MCF 10A (cell line): ENCODE measurements at regions not wholly inside any gene's neighbourhood (a gene's known extent, or its start where the extent isn't known, plus 50 kb on each side); places are given as distances from the start of the nearest gene placed in this dataset.

Experiments
- BruUV-seq: library from RNA; stranded (reverse); fragments of 400-500 nt; replicated peaks from 2 replicates; lab custom pipeline; 2021; lab: Mats Ljungman, UMichigan
- CTCF ChIA-PET: fragments of 300-600 bp; sonication (Branson Sonifier 250); formaldehyde crosslinking; extraction: SDS; loops from one replicate; lab custom pipeline; 2021; ENCODE audit warnings: antibody characterized with exemption, inconsistent platforms; lab: Yijun Ruan, JAX
- POLR2A ChIA-PET: fragments of 300-600, 350-650 bp; sonication (Branson Sonifier 250); formaldehyde crosslinking; extraction: SDS; loops from one replicate; lab custom pipeline; 2020; ENCODE audit warnings: antibody characterized with exemption, inconsistent platforms; lab: Yijun Ruan, JAX
- DNase-seq: peaks from one replicate; pipeline ENCODE4 v3.0.0-alpha.2; 2018; ENCODE audit not compliant: unreplicated experiment
- H3K27ac Mint-ChIP-seq: one replicate; pipeline ENCODE4 v1.8.0; 2022; ENCODE audit warnings: mild to moderate bottlenecking, low read depth, mixed read lengths; ENCODE audit not compliant: unreplicated experiment
- H3K27me3 Mint-ChIP-seq: one replicate; pipeline ENCODE4 v1.8.0; 2022; ENCODE audit warnings: mixed read lengths; ENCODE audit not compliant: insufficient read depth, unreplicated experiment
- H3K36me3 Mint-ChIP-seq: one replicate; pipeline ENCODE4 v1.8.0; 2022; ENCODE audit warnings: mild to moderate bottlenecking, moderate library complexity, mixed read lengths; ENCODE audit not compliant: insufficient read depth, unreplicated experiment
- H3K4me1 Mint-ChIP-seq: one replicate; pipeline ENCODE4 v1.8.0; 2022; ENCODE audit warnings: mixed read lengths; ENCODE audit not compliant: insufficient read depth, unreplicated experiment
- H3K4me3 Mint-ChIP-seq: one replicate; pipeline ENCODE4 v1.8.0; 2022; ENCODE audit warnings: mild to moderate bottlenecking, moderate library complexity, mixed read lengths; ENCODE audit not compliant: unreplicated experiment
- H3K9me3 Mint-ChIP-seq: one replicate; pipeline ENCODE4 v1.8.0; 2022; ENCODE audit warnings: mixed read lengths; ENCODE audit not compliant: unreplicated experiment
- intact Hi-C: fragments of 100-400 bp; cut with micrococcal nuclease; formaldehyde crosslinking; loops from 2 replicates; pipeline ENCODE4 v1.14.1; 2022
- TF ChIP-seq, protein P1 (sequence below): fragments of 200-600 bp; IDR thresholded peaks from one replicate; pipeline ENCODE4 v1.8.0; 2022; ENCODE audit warnings: antibody characterized with exemption, mild to moderate bottlenecking; ENCODE audit not compliant: unreplicated experiment

DNA sequence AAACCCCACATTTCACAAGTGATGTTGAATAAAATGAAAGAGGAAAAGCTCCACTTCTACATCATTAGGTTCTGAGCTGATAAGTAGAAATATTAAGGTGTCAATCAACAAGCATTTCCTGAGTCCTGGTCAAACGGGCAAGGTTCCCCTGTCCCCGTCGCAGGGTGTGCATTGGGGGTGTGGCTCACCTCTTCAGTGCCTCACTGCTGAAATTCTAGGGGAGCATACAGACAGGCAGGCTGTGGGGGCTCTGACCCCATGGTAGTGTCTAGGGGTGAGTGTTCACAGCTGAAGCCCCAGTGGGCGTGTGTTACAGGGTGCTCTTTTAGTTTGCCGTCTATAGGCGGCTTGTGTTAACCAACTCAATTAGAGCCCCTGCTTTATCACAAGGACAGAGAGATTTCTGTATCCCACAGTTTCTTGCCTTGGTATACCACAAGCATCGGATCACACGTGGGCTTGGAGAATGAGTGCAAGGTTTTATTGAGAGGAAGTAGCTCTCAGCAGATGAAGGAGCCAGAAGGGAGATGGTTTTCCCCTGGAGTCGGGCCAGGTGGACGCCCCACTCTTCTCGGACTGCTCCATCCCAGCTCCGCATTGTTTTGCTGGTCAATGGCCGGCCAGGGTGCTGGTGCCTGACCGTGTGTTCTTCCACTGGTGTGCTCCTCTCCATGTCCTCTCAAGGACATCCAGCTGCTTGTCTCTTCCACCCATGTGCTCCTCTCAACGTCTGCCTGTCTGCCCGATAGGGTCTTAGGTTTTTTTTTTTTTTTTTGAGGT is 238.2 kb upstream of the NLRP1 start:
- CTCF ChIA-PET: interaction anchor here (1.4 kb wide), 1 partner anchor 231 kb away, joined by 11 read pairs; no protein-coding TSS in a partner anchor

GRCh38 chr17:5823219-5823618 is 238.9 kb upstream of the NLRP1 start:
- POLR2A ChIA-PET: no interaction called here
- BruUV-seq: no TSS peak
- intact Hi-C loops: no loop called here
- no peaks in the 10 kb centered on the region for H3K27me3 Mint-ChIP-seq
- H3K4me1 Mint-ChIP-seq: peaks cover 20% of the 10 kb centered on the region
- H3K27ac Mint-ChIP-seq: peak overlapping the region; percentile 27
- DNase-seq: peak; percentile 26
- peaks cover 1% of the 10 kb centered on the region for H3K36me3 Mint-ChIP-seq
- peaks cover 15% of the 10 kb centered on the region for H3K9me3 Mint-ChIP-seq
- TF ChIP-seq, protein P1, sequence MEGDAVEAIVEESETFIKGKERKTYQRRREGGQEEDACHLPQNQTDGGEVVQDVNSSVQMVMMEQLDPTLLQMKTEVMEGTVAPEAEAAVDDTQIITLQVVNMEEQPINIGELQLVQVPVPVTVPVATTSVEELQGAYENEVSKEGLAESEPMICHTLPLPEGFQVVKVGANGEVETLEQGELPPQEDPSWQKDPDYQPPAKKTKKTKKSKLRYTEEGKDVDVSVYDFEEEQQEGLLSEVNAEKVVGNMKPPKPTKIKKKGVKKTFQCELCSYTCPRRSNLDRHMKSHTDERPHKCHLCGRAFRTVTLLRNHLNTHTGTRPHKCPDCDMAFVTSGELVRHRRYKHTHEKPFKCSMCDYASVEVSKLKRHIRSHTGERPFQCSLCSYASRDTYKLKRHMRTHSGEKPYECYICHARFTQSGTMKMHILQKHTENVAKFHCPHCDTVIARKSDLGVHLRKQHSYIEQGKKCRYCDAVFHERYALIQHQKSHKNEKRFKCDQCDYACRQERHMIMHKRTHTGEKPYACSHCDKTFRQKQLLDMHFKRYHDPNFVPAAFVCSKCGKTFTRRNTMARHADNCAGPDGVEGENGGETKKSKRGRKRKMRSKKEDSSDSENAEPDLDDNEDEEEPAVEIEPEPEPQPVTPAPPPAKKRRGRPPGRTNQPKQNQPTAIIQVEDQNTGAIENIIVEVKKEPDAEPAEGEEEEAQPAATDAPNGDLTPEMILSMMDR: no peak
- H3K4me3 Mint-ChIP-seq: no peak overlapping the region
- CTCF ChIA-PET: interaction anchor here (0.6 kb wide), 1 partner anchor 257 kb away, joined by 5 read pairs; no protein-coding TSS in a partner anchor

More for the DNA sequence above, 238.2 kb upstream of the NLRP1 start:
- intact Hi-C loops: no loop called here
- BruUV-seq: no TSS peak
- H3K9me3 Mint-ChIP-seq: peaks cover 7% of the 10 kb centered on the region
- no peaks in the 10 kb centered on the region for H3K27me3 Mint-ChIP-seq
- no peak overlapping the region for H3K4me3 Mint-ChIP-seq
- POLR2A ChIA-PET: interaction anchor here (1.9 kb wide), 1 partner anchor 12 kb away, joined by 5 read pairs; no protein-coding TSS in a partner anchor
- no peak overlapping the region for H3K27ac Mint-ChIP-seq
- H3K36me3 Mint-ChIP-seq: peaks cover 5% of the 10 kb centered on the region
- H3K4me1 Mint-ChIP-seq: peaks cover 17% of the 10 kb centered on the region
- TF ChIP-seq, protein P1: no peak
- DNase-seq: no peak

DNA sequence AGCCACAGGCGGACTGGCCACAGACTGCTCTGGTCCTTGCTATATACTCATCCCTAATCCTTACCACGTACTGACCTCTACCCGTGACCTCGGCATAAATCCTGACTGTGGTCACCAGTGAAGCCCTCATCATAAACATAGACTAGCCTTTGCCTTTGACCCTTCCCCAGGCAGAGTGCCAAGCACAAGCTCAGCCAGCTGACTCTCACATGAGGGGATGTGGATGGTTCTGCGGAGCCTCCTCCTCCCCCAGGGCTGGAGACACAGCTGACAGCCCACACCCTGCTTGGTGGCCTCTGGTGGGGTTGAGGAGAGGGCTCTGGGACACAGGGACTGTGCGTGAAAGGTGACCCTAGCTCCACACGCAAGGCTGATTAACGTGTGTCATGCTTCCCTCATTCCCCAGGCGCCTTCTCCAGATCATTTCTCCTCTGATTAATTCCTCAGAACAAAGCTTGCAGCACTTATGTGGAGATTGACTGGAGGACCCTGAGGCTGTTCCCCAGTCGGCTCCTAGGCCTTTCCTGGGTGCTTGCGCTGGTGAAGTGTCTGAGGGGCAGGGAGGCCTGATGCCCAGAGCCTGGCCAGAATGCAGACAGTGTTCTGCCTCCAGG is 241.5 kb upstream of the NLRP1 start:
- no peaks in the 10 kb centered on the region for H3K27me3 Mint-ChIP-seq
- ChIA-PET CTCF (interaction anchor here (0.7 kb wide), 1 partner anchor 714 kb away, joined by 3 read pairs; the partner anchor contains the start of gene ZNF232), POLR2A (interaction anchor here (0.7 kb wide), 1 partner anchor 681 kb away, joined by 4 read pairs; no protein-coding TSS in a partner anchor)
- BruUV-seq: no TSS peak
- no peaks in the 10 kb centered on the region for H3K36me3 Mint-ChIP-seq
- no peak overlapping the region for H3K27ac Mint-ChIP-seq
- no peak for DNase-seq
- peaks cover 22% of the 10 kb centered on the region for H3K4me1 Mint-ChIP-seq
- no peak overlapping the region for H3K4me3 Mint-ChIP-seq
- H3K9me3 Mint-ChIP-seq: peaks cover 20% of the 10 kb centered on the region
- intact Hi-C loops: no loop called here
- TF ChIP-seq, protein P1: no peak

GRCh38 chr17:5826384-5826783 is 242.1 kb upstream of the NLRP1 start:
- Mint-ChIP-seq H3K4me3 (no peak overlapping the region), H3K27me3 (no peaks in the 10 kb centered on the region), H3K27ac (no peak overlapping the region), H3K4me1 (peaks cover 16% of the 10 kb centered on the region), H3K9me3 (peaks cover 20% of the 10 kb centered on the region), H3K36me3 (no peaks in the 10 kb centered on the region)
- POLR2A ChIA-PET: interaction anchor here (0.7 kb wide), 1 partner anchor 681 kb away, joined by 4 read pairs; no protein-coding TSS in a partner anchor
- intact Hi-C loops: no loop called here
- BruUV-seq: no TSS peak
- DNase-seq: no peak
- CTCF ChIA-PET: interaction anchor here (0.7 kb wide), 1 partner anchor 715 kb away, joined by 3 read pairs; the partner anchor contains the start of gene ZNF232
- TF ChIP-seq, protein P1: no peak
